Right lobe of liver (tissue), 4 donors: ENCODE measurements at regions not wholly inside any gene's neighbourhood (a gene's known extent, or its start where the extent isn't known, plus 50 kb on each side); places are given as distances from the start of the nearest gene placed in this dataset.
"Not testable (repeated sequence)": the region's sequence is repeated elsewhere in the genome, so short reads cannot be mapped to it uniquely, and the experiment has no call there.

Source experiments
- CTCF ChIP-seq, 4 donors: fragments of 200-600 bp in 3 of 4; fragments of 450-650 bp in 1 of 4; IDR thresholded peaks; one replicate each; pipeline versions ENCODE4 v1.5.1 to v1.8.0; 2016 to 2022; ENCODE audit warnings: antibody characterized with exemption in 4 of 4, mild to moderate bottlenecking in 2 of 4
- POLR2A ChIP-seq: fragments of 450-650 bp; IDR thresholded peaks from one replicate; pipeline ENCODE4 v1.6.1; 2017; ENCODE audit warnings: antibody characterized with exemption, mild to moderate bottlenecking
- donor health status: DM: no; HTN: no; CAD: no.
- donor health status: DM: no; HTN: no; CAD: no.
- donor health status: DM: no; HTN: yes; CAD: no.

- TF ChIP-seq CTCF (IDR thresholded peaks at IDR 0.05); POLR2A: not testable (repeated sequence)
Measured at GRCh38 chr11:19412070-19412469, 171.3 kb upstream of the E2F8 start.
